ENCODE measurements at regions not wholly inside any gene's neighbourhood (a gene's known extent, or its start where the extent isn't known, plus 50 kb on each side); places are given as distances from the start of the nearest gene placed in this dataset.

DNA sequence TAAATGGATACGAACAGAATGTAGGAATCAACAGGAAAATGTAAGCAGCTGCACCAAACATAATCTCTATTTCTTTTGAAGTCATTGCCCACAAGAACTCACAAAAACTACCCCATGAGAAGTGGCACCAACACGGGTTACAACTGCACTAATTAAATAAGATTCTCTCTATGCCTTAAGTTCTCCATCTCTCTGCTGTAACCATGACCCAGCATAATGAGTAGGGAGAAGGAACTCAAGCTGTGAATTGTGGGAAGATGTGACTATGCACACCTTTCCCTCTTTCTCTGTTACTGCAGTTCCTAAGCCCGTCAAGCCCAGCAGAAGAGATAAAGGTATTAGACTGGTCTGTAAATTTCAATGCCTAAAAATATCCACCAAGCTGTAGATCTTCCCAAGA is 614.0 kb downstream of the USP25 start:
- DNase-seq (ENCODE audit: low spot score) (no peak), ATAC-seq (no peak)
- H3K79me2 ChIP-seq (replicated peaks; ENCODE audit: insufficient read depth) = no peaks in the 10 kb centered on the region
- H4K20me1 ChIP-seq (replicated peaks; ENCODE audit: insufficient read depth) = no peaks in the 10 kb centered on the region
- H3K4me3 Mint-ChIP-seq = no peak overlapping the region
- no peak overlapping the region for H3K27ac ChIP-seq (ENCODE audit: low read depth)
- H3K4me3 ChIP-seq = no peak overlapping the region
- H3K36me3 ChIP-seq (ENCODE audit: insufficient read depth) = no peaks in the 10 kb centered on the region
- no peak for TF ChIP-seq JUNB (IDR thresholded peaks at IDR 0.05; ENCODE audit: unreplicated experiment)
- TF ChIP-seq, protein P1, sequence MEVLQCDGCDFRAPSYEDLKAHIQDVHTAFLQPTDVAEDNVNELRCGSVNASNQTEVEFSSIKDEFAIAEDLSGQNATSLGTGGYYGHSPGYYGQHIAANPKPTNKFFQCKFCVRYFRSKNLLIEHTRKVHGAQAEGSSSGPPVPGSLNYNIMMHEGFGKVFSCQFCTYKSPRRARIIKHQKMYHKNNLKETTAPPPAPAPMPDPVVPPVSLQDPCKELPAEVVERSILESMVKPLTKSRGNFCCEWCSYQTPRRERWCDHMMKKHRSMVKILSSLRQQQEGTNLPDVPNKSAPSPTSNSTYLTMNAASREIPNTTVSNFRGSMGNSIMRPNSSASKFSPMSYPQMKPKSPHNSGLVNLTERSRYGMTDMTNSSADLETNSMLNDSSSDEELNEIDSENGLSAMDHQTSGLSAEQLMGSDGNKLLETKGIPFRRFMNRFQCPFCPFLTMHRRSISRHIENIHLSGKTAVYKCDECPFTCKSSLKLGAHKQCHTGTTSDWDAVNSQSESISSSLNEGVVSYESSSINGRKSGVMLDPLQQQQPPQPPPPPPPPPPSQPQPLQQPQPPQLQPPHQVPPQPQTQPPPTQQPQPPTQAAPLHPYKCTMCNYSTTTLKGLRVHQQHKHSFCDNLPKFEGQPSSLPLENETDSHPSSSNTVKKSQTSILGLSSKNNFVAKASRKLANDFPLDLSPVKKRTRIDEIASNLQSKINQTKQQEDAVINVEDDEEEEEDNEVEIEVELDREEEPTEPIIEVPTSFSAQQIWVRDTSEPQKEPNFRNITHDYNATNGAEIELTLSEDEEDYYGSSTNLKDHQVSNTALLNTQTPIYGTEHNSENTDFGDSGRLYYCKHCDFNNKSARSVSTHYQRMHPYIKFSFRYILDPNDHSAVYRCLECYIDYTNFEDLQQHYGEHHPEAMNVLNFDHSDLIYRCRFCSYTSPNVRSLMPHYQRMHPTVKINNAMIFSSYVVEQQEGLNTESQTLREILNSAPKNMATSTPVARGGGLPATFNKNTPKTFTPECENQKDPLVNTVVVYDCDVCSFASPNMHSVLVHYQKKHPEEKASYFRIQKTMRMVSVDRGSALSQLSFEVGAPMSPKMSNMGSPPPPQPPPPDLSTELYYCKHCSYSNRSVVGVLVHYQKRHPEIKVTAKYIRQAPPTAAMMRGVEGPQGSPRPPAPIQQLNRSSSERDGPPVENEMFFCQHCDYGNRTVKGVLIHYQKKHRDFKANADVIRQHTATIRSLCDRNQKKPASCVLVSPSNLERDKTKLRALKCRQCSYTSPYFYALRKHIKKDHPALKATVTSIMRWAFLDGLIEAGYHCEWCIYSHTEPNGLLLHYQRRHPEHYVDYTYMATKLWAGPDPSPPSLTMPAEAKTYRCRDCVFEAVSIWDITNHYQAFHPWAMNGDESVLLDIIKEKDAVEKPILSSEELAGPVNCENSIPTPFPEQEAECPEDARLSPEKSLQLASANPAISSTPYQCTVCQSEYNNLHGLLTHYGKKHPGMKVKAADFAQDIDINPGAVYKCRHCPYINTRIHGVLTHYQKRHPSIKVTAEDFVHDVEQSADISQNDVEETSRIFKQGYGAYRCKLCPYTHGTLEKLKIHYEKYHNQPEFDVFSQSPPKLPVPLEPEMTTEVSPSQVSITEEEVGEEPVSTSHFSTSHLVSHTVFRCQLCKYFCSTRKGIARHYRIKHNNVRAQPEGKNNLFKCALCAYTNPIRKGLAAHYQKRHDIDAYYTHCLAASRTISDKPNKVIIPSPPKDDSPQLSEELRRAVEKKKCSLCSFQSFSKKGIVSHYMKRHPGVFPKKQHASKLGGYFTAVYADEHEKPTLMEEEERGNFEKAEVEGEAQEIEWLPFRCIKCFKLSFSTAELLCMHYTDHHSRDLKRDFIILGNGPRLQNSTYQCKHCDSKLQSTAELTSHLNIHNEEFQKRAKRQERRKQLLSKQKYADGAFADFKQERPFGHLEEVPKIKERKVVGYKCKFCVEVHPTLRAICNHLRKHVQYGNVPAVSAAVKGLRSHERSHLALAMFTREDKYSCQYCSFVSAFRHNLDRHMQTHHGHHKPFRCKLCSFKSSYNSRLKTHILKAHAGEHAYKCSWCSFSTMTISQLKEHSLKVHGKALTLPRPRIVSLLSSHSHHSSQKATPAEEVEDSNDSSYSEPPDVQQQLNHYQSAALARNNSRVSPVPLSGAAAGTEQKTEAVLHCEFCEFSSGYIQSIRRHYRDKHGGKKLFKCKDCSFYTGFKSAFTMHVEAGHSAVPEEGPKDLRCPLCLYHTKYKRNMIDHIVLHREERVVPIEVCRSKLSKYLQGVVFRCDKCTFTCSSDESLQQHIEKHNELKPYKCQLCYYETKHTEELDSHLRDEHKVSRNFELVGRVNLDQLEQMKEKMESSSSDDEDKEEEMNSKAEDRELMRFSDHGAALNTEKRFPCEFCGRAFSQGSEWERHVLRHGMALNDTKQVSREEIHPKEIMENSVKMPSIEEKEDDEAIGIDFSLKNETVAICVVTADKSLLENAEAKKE (CRISPR knock-in tag; IDR thresholded peaks at IDR 0.05) = no peak
- TF ChIP-seq CREB1 (CRISPR knock-in tag; IDR thresholded peaks at IDR 0.05; ENCODE audit: low read depth) = no peak
- TF ChIP-seq EZH2 (IDR thresholded peaks at IDR 0.05; ENCODE audit: low read depth, unreplicated experiment) = no peak
- no peak for TF ChIP-seq EZH2phosphoT487 (IDR thresholded peaks at IDR 0.05; ENCODE audit: unreplicated experiment)
- no peak for TF ChIP-seq STAT1 (IDR thresholded peaks at IDR 0.05; ENCODE audit: unreplicated experiment)
- TF ChIP-seq, protein P2, sequence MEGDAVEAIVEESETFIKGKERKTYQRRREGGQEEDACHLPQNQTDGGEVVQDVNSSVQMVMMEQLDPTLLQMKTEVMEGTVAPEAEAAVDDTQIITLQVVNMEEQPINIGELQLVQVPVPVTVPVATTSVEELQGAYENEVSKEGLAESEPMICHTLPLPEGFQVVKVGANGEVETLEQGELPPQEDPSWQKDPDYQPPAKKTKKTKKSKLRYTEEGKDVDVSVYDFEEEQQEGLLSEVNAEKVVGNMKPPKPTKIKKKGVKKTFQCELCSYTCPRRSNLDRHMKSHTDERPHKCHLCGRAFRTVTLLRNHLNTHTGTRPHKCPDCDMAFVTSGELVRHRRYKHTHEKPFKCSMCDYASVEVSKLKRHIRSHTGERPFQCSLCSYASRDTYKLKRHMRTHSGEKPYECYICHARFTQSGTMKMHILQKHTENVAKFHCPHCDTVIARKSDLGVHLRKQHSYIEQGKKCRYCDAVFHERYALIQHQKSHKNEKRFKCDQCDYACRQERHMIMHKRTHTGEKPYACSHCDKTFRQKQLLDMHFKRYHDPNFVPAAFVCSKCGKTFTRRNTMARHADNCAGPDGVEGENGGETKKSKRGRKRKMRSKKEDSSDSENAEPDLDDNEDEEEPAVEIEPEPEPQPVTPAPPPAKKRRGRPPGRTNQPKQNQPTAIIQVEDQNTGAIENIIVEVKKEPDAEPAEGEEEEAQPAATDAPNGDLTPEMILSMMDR (conservative IDR thresholded peaks at IDR 0.05; ENCODE audit: low read depth in 2 of 2) = no peak
- TF ChIP-seq, protein P3, sequence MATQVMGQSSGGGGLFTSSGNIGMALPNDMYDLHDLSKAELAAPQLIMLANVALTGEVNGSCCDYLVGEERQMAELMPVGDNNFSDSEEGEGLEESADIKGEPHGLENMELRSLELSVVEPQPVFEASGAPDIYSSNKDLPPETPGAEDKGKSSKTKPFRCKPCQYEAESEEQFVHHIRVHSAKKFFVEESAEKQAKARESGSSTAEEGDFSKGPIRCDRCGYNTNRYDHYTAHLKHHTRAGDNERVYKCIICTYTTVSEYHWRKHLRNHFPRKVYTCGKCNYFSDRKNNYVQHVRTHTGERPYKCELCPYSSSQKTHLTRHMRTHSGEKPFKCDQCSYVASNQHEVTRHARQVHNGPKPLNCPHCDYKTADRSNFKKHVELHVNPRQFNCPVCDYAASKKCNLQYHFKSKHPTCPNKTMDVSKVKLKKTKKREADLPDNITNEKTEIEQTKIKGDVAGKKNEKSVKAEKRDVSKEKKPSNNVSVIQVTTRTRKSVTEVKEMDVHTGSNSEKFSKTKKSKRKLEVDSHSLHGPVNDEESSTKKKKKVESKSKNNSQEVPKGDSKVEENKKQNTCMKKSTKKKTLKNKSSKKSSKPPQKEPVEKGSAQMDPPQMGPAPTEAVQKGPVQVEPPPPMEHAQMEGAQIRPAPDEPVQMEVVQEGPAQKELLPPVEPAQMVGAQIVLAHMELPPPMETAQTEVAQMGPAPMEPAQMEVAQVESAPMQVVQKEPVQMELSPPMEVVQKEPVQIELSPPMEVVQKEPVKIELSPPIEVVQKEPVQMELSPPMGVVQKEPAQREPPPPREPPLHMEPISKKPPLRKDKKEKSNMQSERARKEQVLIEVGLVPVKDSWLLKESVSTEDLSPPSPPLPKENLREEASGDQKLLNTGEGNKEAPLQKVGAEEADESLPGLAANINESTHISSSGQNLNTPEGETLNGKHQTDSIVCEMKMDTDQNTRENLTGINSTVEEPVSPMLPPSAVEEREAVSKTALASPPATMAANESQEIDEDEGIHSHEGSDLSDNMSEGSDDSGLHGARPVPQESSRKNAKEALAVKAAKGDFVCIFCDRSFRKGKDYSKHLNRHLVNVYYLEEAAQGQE (IDR thresholded peaks at IDR 0.05; ENCODE audit: unreplicated experiment) = no peak
- TF ChIP-seq POLR2AphosphoS5 (IDR thresholded peaks at IDR 0.05; ENCODE audit: low read depth) = no peak
- no peak for TF ChIP-seq NANOG (IDR thresholded peaks at IDR 0.05; ENCODE audit: borderline replicate concordance)
- TF ChIP-seq ZNF331 (CRISPR knock-in tag; IDR thresholded peaks at IDR 0.05; ENCODE audit: low read depth) = no peak
- no peaks in the 10 kb centered on the region for H3K27me3 ChIP-seq (ENCODE audit: insufficient read depth)
- no peak overlapping the region for H3K4me2 ChIP-seq
- H2AFZ ChIP-seq = no peak overlapping the region; the same call in 1 of the 2 replicates
- H3K9me2 ChIP-seq (ENCODE audit: insufficient read depth) = no peaks in the 10 kb centered on the region
- peaks cover 3% of the 10 kb centered on the region; the same call in 1 of the 3 replicates for H3K4me1 Mint-ChIP-seq
- no peaks in the 10 kb centered on the region for H3K9me3 Mint-ChIP-seq
- no peaks in the 10 kb centered on the region for H3K27me3 Mint-ChIP-seq (ENCODE audit: insufficient read depth, low read depth, poor library complexity)
- no peaks in the 10 kb centered on the region for H3F3A ChIP-seq (replicated peaks; ENCODE audit: low read depth)
- H3K36me3 Mint-ChIP-seq (ENCODE audit: low read depth) = no peaks in the 10 kb centered on the region
- H3K4me1 ChIP-seq (ENCODE audit: insufficient read depth) = no peaks in the 10 kb centered on the region
- no peak overlapping the region; the same call in 1 of the 2 replicates for H3K27ac Mint-ChIP-seq

Measured in GM23338 (cell line).